HG03378 (cell line): ENCODE measurements at regions not wholly inside any gene's neighbourhood (a gene's known extent, or its start where the extent isn't known, plus 50 kb on each side); places are given as distances from the start of the nearest gene placed in this dataset.

ENCODE experiments used
- ATAC-seq: cut with Tn5 transposase; IDR thresholded peaks from one replicate; pipeline ENCODE4 v1.9.1; 2021; ENCODE audit warnings: mild to moderate bottlenecking, moderate library complexity; ENCODE audit not compliant: unreplicated experiment

- ATAC-seq, result no peak
These were observed 288.6 kb upstream of the CNTN6 start for GRCh38 chr3:804211-804610.

DNA sequence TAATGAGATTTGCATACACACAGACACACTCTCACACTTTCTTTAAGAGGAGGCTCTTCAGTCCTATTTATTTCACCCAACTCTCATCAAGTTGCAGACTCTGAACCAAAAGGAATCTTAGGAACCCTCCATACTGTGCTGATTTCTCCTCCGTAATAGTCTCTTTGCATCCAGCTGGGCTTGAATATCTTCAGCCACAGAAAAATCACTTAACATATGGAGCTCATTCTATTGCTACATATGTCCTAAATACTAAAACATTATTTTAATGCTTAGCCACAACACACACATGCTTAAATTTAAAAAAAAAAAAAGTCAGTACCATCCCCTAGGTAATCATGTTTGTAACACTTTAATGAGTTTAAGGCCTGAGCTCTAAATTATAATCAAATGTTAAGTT is 287.5 kb upstream of the CNTN6 start:
- no peak for ATAC-seq

- ATAC-seq, result no peak
These were observed 286.8 kb upstream of the CNTN6 start for GRCh38 chr3:806006-806405.

DNA sequence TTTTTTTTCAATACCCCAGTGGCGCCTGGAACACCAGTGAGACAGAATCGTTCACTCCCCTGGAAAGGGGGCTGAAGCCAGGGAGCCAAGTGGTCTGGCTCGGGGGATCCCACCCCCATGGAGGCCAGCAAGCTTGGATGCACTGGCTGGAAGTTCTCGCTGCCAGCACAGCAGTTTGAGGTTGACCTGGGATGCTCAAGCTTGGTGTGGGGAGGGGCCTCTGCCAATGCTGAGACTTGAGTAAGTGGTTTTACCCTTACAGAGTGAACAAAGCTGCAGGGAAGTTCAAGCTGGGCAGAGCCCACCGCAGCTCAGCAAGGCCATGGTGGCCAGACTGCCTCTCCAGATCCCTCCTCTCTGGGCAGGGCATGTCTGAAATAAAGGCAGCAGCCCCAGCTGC is 276.2 kb upstream of the CNTN6 start:
- ATAC-seq, result no peak

DNA sequence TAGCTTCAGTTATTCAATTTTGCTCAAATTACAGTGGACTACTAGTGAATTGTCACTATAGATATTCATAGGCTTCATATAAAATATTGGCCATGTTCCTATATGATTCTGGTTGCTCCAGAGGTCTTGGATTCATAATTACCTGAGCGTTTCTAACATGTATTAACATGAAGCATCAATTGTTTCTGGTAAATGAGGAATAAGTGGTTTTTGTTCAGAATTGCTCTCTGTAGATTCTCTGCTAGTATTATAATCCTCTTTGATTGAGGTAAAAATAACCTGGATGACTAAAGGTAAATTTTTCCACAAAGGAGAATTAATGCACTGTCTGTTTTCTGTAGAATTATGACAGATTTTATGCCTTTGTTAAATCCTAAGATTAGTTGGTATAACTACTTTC is 258.1 kb upstream of the CNTN6 start:
- ATAC-seq, result no peak

- ATAC-seq, result no peak
These were observed 257.7 kb upstream of the CNTN6 start for GRCh38 chr3:835096-835495.

DNA sequence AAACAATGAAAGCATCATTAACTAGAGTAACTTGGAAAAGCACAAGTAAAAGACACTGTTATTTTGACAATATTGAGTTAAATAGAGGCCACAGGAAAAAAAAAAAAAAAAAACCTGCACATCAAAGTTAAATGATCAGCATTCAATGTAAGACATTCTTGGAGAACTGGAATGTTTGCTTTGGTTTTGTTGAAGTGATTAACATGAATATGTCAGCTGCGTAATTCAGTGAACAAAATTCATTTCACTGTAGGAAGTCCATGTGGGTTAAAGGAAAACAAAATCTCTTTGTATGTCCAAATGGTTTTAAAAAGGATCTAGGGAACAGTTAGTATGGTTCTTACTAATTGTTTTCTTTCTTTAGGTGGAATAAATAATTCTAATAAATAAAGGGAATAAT is 252.8 kb upstream of the CNTN6 start:
- no peak for ATAC-seq

DNA sequence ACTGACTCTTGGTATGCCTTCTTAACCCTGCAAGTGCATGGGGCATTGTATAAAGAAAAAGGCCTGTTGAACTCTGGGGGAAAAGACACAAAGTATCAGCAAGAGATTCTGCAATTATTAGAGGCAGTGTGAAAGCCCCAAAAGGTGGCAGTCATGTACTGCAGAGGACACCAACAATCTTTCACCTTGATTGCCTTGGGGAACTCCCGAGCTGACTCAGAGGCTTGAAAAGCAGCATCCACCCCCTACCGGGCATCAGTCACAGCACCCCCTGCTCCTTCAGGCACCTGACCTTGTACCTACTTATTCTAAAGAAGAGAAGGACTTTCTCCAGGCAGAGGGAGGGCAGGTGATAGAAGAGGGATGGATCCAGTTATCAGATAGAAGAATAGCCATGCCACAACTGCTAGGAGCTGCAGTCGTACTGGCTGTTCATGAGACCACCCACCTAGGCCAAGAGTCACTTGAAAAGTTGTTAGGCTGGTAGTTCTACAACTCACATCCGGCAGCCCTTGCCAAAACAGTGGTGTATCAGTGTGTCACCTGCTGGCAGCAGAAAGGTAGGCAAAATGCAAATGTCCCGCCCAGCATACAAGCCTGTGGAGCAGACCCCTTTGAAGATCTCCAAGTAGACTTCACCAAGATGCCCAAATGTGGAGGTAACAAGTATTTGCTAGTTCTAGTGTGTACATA is 241.6 kb upstream of the CNTN6 start:
- ATAC-seq, result no peak

DNA sequence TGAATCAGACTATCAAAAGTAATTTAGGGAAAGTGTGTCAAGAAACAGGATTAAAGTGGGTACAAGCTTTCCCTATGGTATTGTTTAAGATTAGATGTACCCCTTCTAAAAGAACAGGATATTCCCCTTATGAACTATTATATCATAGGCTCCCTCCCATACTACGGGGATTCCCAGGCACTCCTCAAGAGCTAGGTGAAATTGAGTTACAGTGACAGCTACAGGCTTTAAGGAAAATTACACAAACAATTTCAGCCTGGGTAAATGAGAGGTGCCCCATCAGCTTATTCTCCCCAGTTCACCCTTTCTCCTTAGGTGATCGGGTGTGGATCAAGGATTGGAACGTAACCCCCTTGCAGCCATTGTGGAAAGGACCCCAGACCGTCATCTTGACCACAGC is 240.8 kb upstream of the CNTN6 start:
- no peak for ATAC-seq

DNA sequence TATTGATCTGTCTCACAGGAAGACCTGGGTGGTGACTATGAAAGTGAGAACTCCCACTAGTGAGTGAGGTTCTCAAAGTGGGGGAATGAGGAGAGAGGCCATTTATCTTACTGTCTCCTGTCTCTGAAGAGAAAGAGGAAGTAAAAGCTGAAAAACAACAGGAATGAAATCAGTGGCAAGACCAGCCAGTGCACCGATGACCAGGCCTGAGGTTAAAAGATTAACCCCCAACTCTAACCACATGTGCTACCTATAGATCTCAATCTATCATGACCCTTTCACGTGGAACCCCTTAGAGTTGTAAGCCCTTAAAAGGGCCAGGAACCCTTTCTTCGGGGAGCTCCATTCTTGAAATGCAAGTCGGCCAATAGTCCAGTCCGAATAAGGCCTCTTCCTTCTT is 239.3 kb upstream of the CNTN6 start:
- ATAC-seq, result no peak

DNA sequence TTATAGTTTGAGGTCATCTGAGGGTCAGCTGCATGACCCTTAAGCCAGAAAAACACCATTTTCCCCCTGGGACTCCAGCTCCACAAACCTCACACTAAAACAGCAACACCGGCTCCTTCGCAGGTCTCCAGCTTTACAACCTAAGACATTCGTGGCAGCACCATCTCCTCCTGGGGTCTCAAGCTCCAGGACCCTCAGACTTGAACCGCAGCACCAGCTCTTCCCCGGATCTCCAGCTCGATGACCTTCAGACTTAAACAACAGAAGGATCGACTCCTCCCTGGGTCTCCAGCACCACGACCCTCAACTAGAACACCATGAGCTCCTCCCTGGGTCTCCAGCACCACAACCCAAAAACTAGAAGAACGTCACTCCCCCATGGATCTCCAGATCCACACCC is 233.7 kb upstream of the CNTN6 start:
- ATAC-seq, result no peak

GRCh38 chr3:861721-862120 is 231.1 kb upstream of the CNTN6 start:
- no peak for ATAC-seq

DNA sequence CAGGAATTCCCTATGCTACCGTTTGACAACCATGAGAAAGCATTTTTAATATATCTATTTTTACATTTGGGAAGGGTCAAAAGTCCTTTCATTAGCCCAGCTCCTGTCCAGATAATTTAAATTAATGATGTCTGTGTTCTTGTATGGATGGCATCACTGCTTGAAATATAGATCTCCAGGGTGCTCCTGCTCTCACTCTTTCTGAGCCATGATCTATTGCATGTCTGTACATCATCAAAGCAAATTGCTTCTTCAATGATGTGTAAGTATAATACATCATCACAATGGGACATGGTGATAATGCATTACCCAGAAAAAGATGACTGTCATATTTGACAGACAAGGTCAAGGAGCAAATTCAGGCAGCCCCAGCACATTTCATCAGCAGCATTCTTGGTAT is 223.6 kb upstream of the CNTN6 start:
- ATAC-seq, result no peak

GRCh38 chr3:869734-870133 is 223.1 kb upstream of the CNTN6 start:
- ATAC-seq, result no peak

GRCh38 chr3:871651-872050 is 221.2 kb upstream of the CNTN6 start:
- no peak for ATAC-seq

DNA sequence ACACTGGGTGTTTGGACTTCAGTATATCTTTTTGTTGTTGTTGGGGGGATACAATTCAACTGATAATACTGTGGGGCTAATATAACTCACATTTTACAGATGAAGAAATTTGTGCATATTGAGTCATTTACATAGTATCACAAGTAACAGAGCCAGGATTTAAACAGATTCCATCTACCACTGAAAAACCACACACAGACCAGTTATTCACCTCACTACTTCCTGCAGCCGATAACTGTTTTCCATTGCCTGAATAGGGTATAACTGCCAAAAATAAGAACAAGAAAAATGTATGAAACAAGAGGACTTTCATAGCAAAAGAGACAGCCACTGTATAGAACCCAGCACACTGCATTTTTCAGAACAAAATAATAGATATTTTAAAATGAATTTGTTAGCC is 215.8 kb upstream of the CNTN6 start:
- no peak for ATAC-seq

- ATAC-seq, result no peak
These were observed 214.1 kb upstream of the CNTN6 start for GRCh38 chr3:878746-879145.

DNA sequence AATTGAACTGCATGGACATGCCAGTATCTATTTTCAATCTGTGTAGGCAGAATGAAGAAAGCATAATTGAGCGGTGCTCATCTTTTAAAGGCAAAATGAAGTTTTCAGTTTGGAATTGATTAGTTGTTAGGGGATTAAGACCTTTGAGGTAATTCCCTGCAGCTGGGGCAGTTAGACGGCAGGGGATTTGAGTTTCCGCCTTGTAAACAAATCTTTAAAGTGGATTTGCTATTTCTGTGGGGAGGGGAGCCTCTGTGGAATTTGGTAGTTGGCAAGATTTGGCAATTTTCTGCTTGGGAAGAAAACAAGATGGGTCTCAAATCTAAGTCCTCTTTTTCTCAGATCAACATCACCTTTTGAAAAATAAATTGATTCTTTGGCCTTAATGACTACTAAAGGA is 212.5 kb upstream of the CNTN6 start:
- no peak for ATAC-seq

DNA sequence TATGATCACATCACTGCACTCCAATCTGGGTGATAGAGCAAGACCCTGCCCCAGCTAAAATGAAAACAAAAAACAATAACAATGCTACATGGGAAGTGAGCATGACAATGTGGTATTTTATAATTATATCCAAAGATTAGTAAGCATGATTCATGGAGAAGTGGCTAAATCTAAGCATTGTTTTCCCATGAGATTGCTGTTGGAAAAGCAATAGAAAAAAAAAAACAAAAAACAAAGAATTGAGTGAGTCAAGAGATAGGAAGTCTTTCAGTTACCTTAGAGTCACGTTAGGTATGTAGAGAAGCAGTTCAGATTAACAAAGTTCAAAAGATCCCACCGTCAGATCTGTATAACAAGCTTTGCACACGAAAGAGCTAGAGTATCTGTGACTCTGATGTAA is 210.3 kb upstream of the CNTN6 start:
- ATAC-seq, result no peak

DNA sequence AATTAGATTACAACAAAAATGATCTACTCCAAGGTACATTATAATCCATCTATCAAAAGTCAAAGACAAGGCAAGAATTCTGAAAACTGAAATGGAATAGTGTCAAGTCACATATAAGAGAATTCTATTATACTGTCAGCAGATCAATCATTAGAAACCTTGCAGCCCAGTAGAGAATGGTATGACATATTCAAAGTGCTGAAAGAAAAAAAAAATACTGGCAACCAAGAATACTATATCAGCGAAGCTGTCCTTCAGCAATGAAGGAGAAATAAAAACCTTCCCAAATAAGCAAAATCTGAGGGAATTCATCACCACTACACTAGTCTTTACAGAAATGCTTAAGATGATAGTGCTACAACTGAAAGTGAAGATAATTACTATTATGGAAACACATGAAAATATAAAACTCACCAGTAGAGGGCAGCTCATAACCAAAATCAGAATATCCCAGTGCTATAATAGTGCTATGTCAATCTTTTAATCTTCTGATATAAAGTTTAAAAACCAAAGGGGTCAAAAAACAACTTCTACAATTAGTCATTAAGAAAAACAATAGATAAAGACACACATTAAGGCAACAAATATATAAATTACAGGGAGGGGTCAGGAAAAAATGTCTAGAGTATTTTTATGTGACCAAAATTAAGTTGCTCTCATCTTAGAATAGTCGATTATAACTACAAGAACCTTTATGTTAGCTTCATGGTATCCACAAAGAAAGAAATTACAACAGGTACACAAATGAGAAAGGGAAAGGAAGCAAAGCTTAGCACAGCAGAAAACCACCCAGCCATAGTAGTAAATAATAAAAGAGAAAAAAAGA is 190.7 kb upstream of the CNTN6 start:
- peak; percentile 83 for ATAC-seq

- no peak for ATAC-seq
These were observed 187.6 kb upstream of the CNTN6 start for GRCh38 chr3:905217-905616.

- no peak for ATAC-seq
These were observed 186.1 kb upstream of the CNTN6 start for GRCh38 chr3:906739-907138.

DNA sequence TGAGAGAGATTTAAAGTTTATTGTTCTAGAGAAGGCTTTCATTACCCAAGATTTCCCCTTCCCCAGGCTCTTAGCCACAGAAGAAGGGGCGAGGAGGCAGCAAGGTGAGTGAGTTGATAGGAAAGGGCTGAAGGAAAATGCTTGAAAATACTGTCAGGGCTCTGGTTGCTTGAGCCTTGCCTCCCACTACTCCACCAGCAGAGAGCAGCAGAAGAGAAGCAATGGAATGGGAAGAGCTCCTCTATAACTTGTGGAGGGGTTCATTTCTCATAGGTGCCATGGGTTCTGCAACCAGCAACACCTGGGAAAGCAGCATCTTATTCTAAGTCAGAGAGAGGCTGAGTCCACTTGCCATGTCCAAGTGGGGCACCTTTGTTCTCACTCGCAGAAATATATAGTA is 184.0 kb upstream of the CNTN6 start:
- no peak for ATAC-seq
